ENCODE measurements at regions not wholly inside any gene's neighbourhood (a gene's known extent, or its start where the extent isn't known, plus 50 kb on each side); places are given as distances from the start of the nearest gene placed in this dataset.

- no peak for TF ChIP-seq CTCF (IDR thresholded peaks at IDR 0.05; ENCODE audit: low read depth, low read length, missing control alignments)
- no peak overlapping the region for H3K4me3 ChIP-seq (ENCODE audit: low read depth, low read length)
- in situ Hi-C loops (cut with HindIII; ENCODE audit: low sequenced_read_pairs), result no loop called here
- DNase-seq (ENCODE audit: low read depth), result no peak
These were observed 80.9 kb upstream of the COL5A1 start for GRCh38 chr9:134560654-134561053.

- TF ChIP-seq CTCF (IDR thresholded peaks at IDR 0.05; ENCODE audit: low read depth, low read length, missing control alignments), result no peak
- H3K4me3 ChIP-seq (ENCODE audit: low read depth, low read length), result no peak overlapping the region
- in situ Hi-C loops (cut with HindIII; ENCODE audit: low sequenced_read_pairs), result no loop called here
- DNase-seq (ENCODE audit: low read depth), result no peak
These were observed 80.0 kb upstream of the COL5A1 start for GRCh38 chr9:134561427-134562145.

GRCh38 chr9:134562146-134562849 lies 79.3 kb upstream of the COL5A1 start:
- in situ Hi-C loops (cut with HindIII; ENCODE audit: low sequenced_read_pairs), result no loop called here
- no peak for DNase-seq (ENCODE audit: low read depth)
- no peak overlapping the region for H3K4me3 ChIP-seq (ENCODE audit: low read depth, low read length)
- no peak for TF ChIP-seq CTCF (IDR thresholded peaks at IDR 0.05; ENCODE audit: low read depth, low read length, missing control alignments)

DNA sequence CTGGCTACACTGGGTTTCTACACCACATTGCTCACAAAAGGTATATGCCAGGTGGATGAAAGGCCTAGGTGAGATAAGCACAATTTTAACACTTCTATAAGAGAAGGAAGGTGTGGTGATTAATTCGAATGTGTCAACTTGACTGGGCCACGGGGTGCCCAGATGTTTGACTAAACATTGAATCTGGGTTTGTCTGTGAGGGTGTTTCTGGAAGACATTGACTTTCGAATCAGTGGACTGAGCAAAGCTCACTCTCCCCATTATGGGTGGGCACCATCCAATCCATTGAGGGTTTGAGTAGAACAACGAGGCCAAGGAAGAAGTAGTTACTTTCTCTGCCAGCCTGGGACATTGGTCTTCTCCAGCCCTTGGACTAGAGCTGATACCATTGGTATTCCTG lies 78.2 kb upstream of the COL5A1 start:
- in situ Hi-C loops (cut with HindIII; ENCODE audit: low sequenced_read_pairs), result no loop called here

GRCh38 chr9:134564431-134565170 lies 77.0 kb upstream of the COL5A1 start:
- H3K4me3 ChIP-seq (ENCODE audit: low read depth, low read length), result no peak overlapping the region
- DNase-seq (ENCODE audit: low read depth), result peak; percentile 95
- in situ Hi-C loops (cut with HindIII; ENCODE audit: low sequenced_read_pairs), result no loop called here
- no peak for TF ChIP-seq CTCF (IDR thresholded peaks at IDR 0.05; ENCODE audit: low read depth, low read length, missing control alignments)

More for the DNA sequence above, 78.2 kb upstream of the COL5A1 start:
- no peak for DNase-seq (ENCODE audit: low read depth)
- TF ChIP-seq CTCF (IDR thresholded peaks at IDR 0.05; ENCODE audit: low read depth, low read length, missing control alignments), result no peak
- no peak overlapping the region for H3K4me3 ChIP-seq (ENCODE audit: low read depth, low read length)

DNA sequence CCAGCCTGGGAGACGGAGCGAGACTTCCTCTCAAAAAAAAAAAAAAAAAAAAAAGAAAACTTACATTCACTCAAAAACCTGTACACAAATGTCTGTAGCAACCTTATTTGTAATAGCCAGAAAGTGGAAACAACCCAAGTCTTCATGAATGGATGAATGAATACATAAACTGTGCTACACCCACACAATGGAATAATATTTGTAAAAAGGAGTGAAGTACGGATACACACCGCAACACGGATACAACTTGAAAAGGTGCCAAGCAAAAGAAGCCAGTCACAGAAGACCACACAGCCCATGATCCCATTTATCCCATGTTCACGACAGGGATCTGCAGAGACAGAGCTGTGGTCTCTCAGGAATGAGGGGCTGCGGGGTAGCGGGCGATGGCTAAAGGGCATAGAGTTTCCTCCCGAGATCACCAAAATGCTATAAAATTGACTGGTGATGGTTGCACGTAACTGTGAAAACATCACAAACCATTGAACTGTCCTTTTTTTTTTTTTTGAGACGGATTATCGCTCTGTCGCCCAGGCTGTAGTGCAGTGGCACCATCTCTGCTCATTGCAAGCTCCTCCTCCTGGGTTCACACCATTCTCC lies 76.2 kb upstream of the COL5A1 start:
- no peak for DNase-seq (ENCODE audit: low read depth)
- no peak for TF ChIP-seq CTCF (IDR thresholded peaks at IDR 0.05; ENCODE audit: low read depth, low read length, missing control alignments)
- in situ Hi-C loops (cut with HindIII; ENCODE audit: low sequenced_read_pairs), result no loop called here
- H3K4me3 ChIP-seq (ENCODE audit: low read depth, low read length), result no peak overlapping the region

Measured in astrocyte of the cerebellum (primary cell).